ENCODE measurements at regions not wholly inside any gene's neighbourhood (a gene's known extent, or its start where the extent isn't known, plus 50 kb on each side); places are given as distances from the start of the nearest gene placed in this dataset.

GRCh38 chr10:121059351-121059750 lies 208.2 kb downstream of the WDR11 start:
- 73% methylated on average over 3 of the region's 4 CpGs for WGBS (ENCODE audit: insufficient coverage)
- POLR2A ChIA-PET = no interaction called here
- CTCF ChIA-PET = no interaction called here
- Histone ChIP-seq H3K4me1 (ENCODE audit: control insufficient read depth in 1 of 2, extremely low read depth in 1 of 2, insufficient read depth in 2 of 2, low read length in 2 of 2) (no peaks in the 10 kb centered on the region), H3K36me3 (ENCODE audit: control insufficient read depth in 2 of 2, extremely low read depth in 1 of 2, insufficient read depth in 1 of 2, low read length in 1 of 2) (no peaks in the 10 kb centered on the region), H3K27ac (ENCODE audit: low read length) (no peak overlapping the region), H3K9me3 (no peaks in the 10 kb centered on the region), H3K4me3 (ENCODE audit: control insufficient read depth in 1 of 2, extremely low read depth in 1 of 2, low read length in 1 of 2) (no peak overlapping the region), H3K27me3 (replicated peaks in 1 of 2; ENCODE audit: control insufficient read depth in 2 of 2, extremely low read depth in 1 of 2, insufficient read depth in 2 of 2, low read length in 1 of 2) (peaks cover 0 to 3% of the 10 kb centered on the region in 2 experiments)
- Mint-ChIP-seq H3K4me3 (no peak overlapping the region), H3K27ac (no peak overlapping the region), H3K27me3 (peaks cover 0 to 3% of the 10 kb centered on the region in 2 donors), H3K9me3 (peaks cover 0 to 5% (median 0%) of the 10 kb centered on the region in 3 donors), H3K36me3 (no peaks in the 10 kb centered on the region), H3K4me1 (no peaks in the 10 kb centered on the region)
- ATAC-seq (replicated peaks in 1 of 4) (no peak), DNase-seq (no peak)

GRCh38 chr10:121062115-121062514 lies 211.0 kb downstream of the WDR11 start:
- Mint-ChIP-seq H3K9me3 (peaks cover 0 to 8% (median 0%) of the 10 kb centered on the region in 3 donors), H3K4me3 (no peak overlapping the region), H3K36me3 (no peaks in the 10 kb centered on the region), H3K27me3 (peaks cover 0 to 3% of the 10 kb centered on the region in 2 donors), H3K4me1 (no peaks in the 10 kb centered on the region), H3K27ac (no peak overlapping the region)
- ChIA-PET POLR2A (interaction anchor here in 1 of 2 donors (0.8 kb wide), 1 partner anchor 10 kb away, joined by 3 read pairs; no protein-coding TSS in a partner anchor), CTCF (no interaction called here)
- H3K27ac ChIP-seq (ENCODE audit: low read length) = no peak overlapping the region
- H3K9me3 ChIP-seq = no peaks in the 10 kb centered on the region
- DNase-seq = no peak
- ATAC-seq (replicated peaks in 1 of 4) = no peak
- H3K27me3 ChIP-seq (replicated peaks in 1 of 2; ENCODE audit: control insufficient read depth in 2 of 2, extremely low read depth in 1 of 2, insufficient read depth in 2 of 2, low read length in 1 of 2) = peaks cover 0 to 3% of the 10 kb centered on the region in 2 experiments
- no peaks in the 10 kb centered on the region for H3K36me3 ChIP-seq (ENCODE audit: control insufficient read depth in 2 of 2, extremely low read depth in 1 of 2, insufficient read depth in 1 of 2, low read length in 1 of 2)
- H3K4me1 ChIP-seq (ENCODE audit: control insufficient read depth in 1 of 2, extremely low read depth in 1 of 2, insufficient read depth in 2 of 2, low read length in 2 of 2) = no peaks in the 10 kb centered on the region
- no CpG with 5 or more reads among the region's 3 CpGs for WGBS (ENCODE audit: insufficient coverage)
- no peak overlapping the region for H3K4me3 ChIP-seq (ENCODE audit: control insufficient read depth in 1 of 2, extremely low read depth in 1 of 2, low read length in 1 of 2)

- WGBS (ENCODE audit: insufficient coverage) = 49% methylated on average over 7 of the region's 8 CpGs
- no peaks in the 10 kb centered on the region for H3K36me3 ChIP-seq (ENCODE audit: control insufficient read depth in 2 of 2, extremely low read depth in 1 of 2, insufficient read depth in 1 of 2, low read length in 1 of 2)
- no peak overlapping the region for H3K27ac Mint-ChIP-seq
- ATAC-seq (replicated peaks in 1 of 4) (no peak), DNase-seq (no peak)
- H3K36me3 Mint-ChIP-seq = no peaks in the 10 kb centered on the region
- no peaks in the 10 kb centered on the region for H3K4me1 ChIP-seq (ENCODE audit: control insufficient read depth in 1 of 2, extremely low read depth in 1 of 2, insufficient read depth in 2 of 2, low read length in 2 of 2)
- peaks cover 0 to 4% of the 10 kb centered on the region in 2 experiments for H3K27me3 ChIP-seq (replicated peaks in 1 of 2; ENCODE audit: control insufficient read depth in 2 of 2, extremely low read depth in 1 of 2, insufficient read depth in 2 of 2, low read length in 1 of 2)
- H3K9me3 Mint-ChIP-seq = peaks cover 0 to 11% (median 0%) of the 10 kb centered on the region in 3 donors
- no peak overlapping the region for H3K4me3 ChIP-seq (ENCODE audit: control insufficient read depth in 1 of 2, extremely low read depth in 1 of 2, low read length in 1 of 2)
- ChIA-PET POLR2A (no interaction called here), CTCF (no interaction called here)
- H3K4me1 Mint-ChIP-seq = no peaks in the 10 kb centered on the region
- no peak overlapping the region for H3K27ac ChIP-seq (ENCODE audit: low read length)
- H3K4me3 Mint-ChIP-seq = no peak overlapping the region
- H3K9me3 ChIP-seq = no peaks in the 10 kb centered on the region
- peaks cover 0 to 3% of the 10 kb centered on the region in 2 donors for H3K27me3 Mint-ChIP-seq
Measured at GRCh38 chr10:121063744-121064143, 212.6 kb downstream of the WDR11 start.

- Histone ChIP-seq H3K4me1 (ENCODE audit: control insufficient read depth in 1 of 2, extremely low read depth in 1 of 2, insufficient read depth in 2 of 2, low read length in 2 of 2) (no peaks in the 10 kb centered on the region), H3K27me3 (replicated peaks in 1 of 2; ENCODE audit: control insufficient read depth in 2 of 2, extremely low read depth in 1 of 2, insufficient read depth in 2 of 2, low read length in 1 of 2) (peaks cover 0 to 4% of the 10 kb centered on the region in 2 experiments), H3K4me3 (ENCODE audit: control insufficient read depth in 1 of 2, extremely low read depth in 1 of 2, low read length in 1 of 2) (no peak overlapping the region), H3K9me3 (no peaks in the 10 kb centered on the region), H3K27ac (ENCODE audit: low read length) (no peak overlapping the region), H3K36me3 (ENCODE audit: control insufficient read depth in 2 of 2, extremely low read depth in 1 of 2, insufficient read depth in 1 of 2, low read length in 1 of 2) (no peaks in the 10 kb centered on the region)
- no peaks in the 10 kb centered on the region for H3K27me3 Mint-ChIP-seq
- DNase-seq (no peak), ATAC-seq (replicated peaks in 1 of 4) (no peak)
- no peaks in the 10 kb centered on the region for H3K36me3 Mint-ChIP-seq
- H3K9me3 Mint-ChIP-seq = peaks cover 0 to 11% (median 0%) of the 10 kb centered on the region in 3 donors
- H3K27ac Mint-ChIP-seq = no peak overlapping the region
- POLR2A ChIA-PET = interaction anchor here in 1 of 2 donors (0.6 kb wide), 1 partner anchor 204 kb away, joined by 4 read pairs; no protein-coding TSS in a partner anchor
- CTCF ChIA-PET = no interaction called here
- H3K4me3 Mint-ChIP-seq = no peak overlapping the region
- no peaks in the 10 kb centered on the region for H3K4me1 Mint-ChIP-seq
Measured at GRCh38 chr10:121064491-121064890, 213.3 kb downstream of the WDR11 start.

GRCh38 chr10:121065330-121065729 lies 214.2 kb downstream of the WDR11 start:
- H3K27me3 Mint-ChIP-seq = peaks cover 0 to 4% of the 10 kb centered on the region in 2 donors
- Histone ChIP-seq H3K27ac (ENCODE audit: low read length) (no peak overlapping the region), H3K9me3 (no peaks in the 10 kb centered on the region), H3K4me1 (ENCODE audit: control insufficient read depth in 1 of 2, extremely low read depth in 1 of 2, insufficient read depth in 2 of 2, low read length in 2 of 2) (no peaks in the 10 kb centered on the region), H3K36me3 (ENCODE audit: control insufficient read depth in 2 of 2, extremely low read depth in 1 of 2, insufficient read depth in 1 of 2, low read length in 1 of 2) (no peaks in the 10 kb centered on the region), H3K4me3 (ENCODE audit: control insufficient read depth in 1 of 2, extremely low read depth in 1 of 2, low read length in 1 of 2) (no peak overlapping the region), H3K27me3 (replicated peaks in 1 of 2; ENCODE audit: control insufficient read depth in 2 of 2, extremely low read depth in 1 of 2, insufficient read depth in 2 of 2, low read length in 1 of 2) (peaks cover 0 to 4% of the 10 kb centered on the region in 2 experiments)
- DNase-seq (no peak), ATAC-seq (replicated peaks in 1 of 4) (no peak)
- no peaks in the 10 kb centered on the region for H3K4me1 Mint-ChIP-seq
- CTCF ChIA-PET = no interaction called here
- H3K4me3 Mint-ChIP-seq = no peak overlapping the region
- no peak overlapping the region for H3K27ac Mint-ChIP-seq
- H3K9me3 Mint-ChIP-seq = peaks cover 0 to 15% (median 0%) of the 10 kb centered on the region in 3 donors
- POLR2A ChIA-PET = no interaction called here
- no peaks in the 10 kb centered on the region for H3K36me3 Mint-ChIP-seq

GRCh38 chr10:121069061-121069850 lies 218.1 kb downstream of the WDR11 start:
- ATAC-seq (replicated peaks in 1 of 4) (no peak), DNase-seq (no peak)
- CTCF ChIA-PET = no interaction called here

More at GRCh38 chr10:121069061-121069850, 218.1 kb downstream of the WDR11 start:
- Mint-ChIP-seq H3K4me3 (no peak overlapping the region), H3K27ac (no peak overlapping the region), H3K36me3 (no peaks in the 10 kb centered on the region), H3K9me3 (peaks cover 0 to 11% (median 0%) of the 10 kb centered on the region in 3 donors), H3K27me3 (peaks cover 0 to 4% of the 10 kb centered on the region in 2 donors), H3K4me1 (no peaks in the 10 kb centered on the region)
- Histone ChIP-seq H3K4me3 (ENCODE audit: control insufficient read depth in 1 of 2, extremely low read depth in 1 of 2, low read length in 1 of 2) (no peak overlapping the region), H3K9me3 (no peaks in the 10 kb centered on the region), H3K27me3 (replicated peaks in 1 of 2; ENCODE audit: control insufficient read depth in 2 of 2, extremely low read depth in 1 of 2, insufficient read depth in 2 of 2, low read length in 1 of 2) (peaks cover 0 to 4% of the 10 kb centered on the region in 2 experiments), H3K4me1 (ENCODE audit: control insufficient read depth in 1 of 2, extremely low read depth in 1 of 2, insufficient read depth in 2 of 2, low read length in 2 of 2) (no peaks in the 10 kb centered on the region), H3K27ac (ENCODE audit: low read length) (no peak overlapping the region), H3K36me3 (ENCODE audit: control insufficient read depth in 2 of 2, extremely low read depth in 1 of 2, insufficient read depth in 1 of 2, low read length in 1 of 2) (no peaks in the 10 kb centered on the region)
- POLR2A ChIA-PET = no interaction called here
- WGBS (ENCODE audit: insufficient coverage) = 64% methylated on average over 5 of the region's 9 CpGs
